Duodenal mucosa (tissue), 2 donors: ENCODE measurements at regions not wholly inside any gene's neighbourhood (a gene's known extent, or its start where the extent isn't known, plus 50 kb on each side); places are given as distances from the start of the nearest gene placed in this dataset.
"Not testable (repeated sequence)": the region's sequence is repeated elsewhere in the genome, so short reads cannot be mapped to it uniquely, and the experiment has no call there.

Experiments
- H3K27ac ChIP-seq: one replicate; pipeline ENCODE4 v1.7.0; 2013; ENCODE audit warnings: low read depth, low read length
- H3K27me3 ChIP-seq, 2 donors: one replicate each; pipeline ENCODE4 v1.7.0; 2013; ENCODE audit warnings: low read length in 2 of 2, control low read depth in 1 of 2; ENCODE audit not compliant: insufficient read depth in 2 of 2, control insufficient read depth in 1 of 2
- H3K36me3 ChIP-seq, 2 donors: one replicate each; pipeline ENCODE4 v1.7.0; 2013; ENCODE audit warnings: low read length in 2 of 2, control low read depth in 1 of 2; ENCODE audit not compliant: insufficient read depth in 2 of 2, control insufficient read depth in 1 of 2
- H3K4me1 ChIP-seq, 2 donors: one replicate each; pipeline ENCODE4 v1.7.0; 2013; ENCODE audit warnings: low read length in 2 of 2, control low read depth in 1 of 2; ENCODE audit not compliant: insufficient read depth in 2 of 2, control insufficient read depth in 1 of 2
- H3K4me3 ChIP-seq, 2 donors: one replicate each; pipeline ENCODE4 v1.7.0; 2013; ENCODE audit warnings: low read length in 2 of 2, low read depth in 1 of 2
- H3K9ac ChIP-seq, 2 donors: one replicate each; pipeline ENCODE4 v1.7.0; 2013; ENCODE audit warnings: low read length in 2 of 2, low read depth in 1 of 2
- H3K9me3 ChIP-seq, 2 donors: one replicate each; pipeline ENCODE4 v1.7.0; 2013; ENCODE audit warnings: low read length in 2 of 2, control low read depth in 1 of 2; ENCODE audit not compliant: control insufficient read depth in 1 of 2

GRCh38 chr1:65577982-65578381, 157.5 kb downstream of the LEPR start:
- not testable (repeated sequence) for H3K36me3 ChIP-seq, H3K9ac ChIP-seq, H3K4me3 ChIP-seq, H3K27ac ChIP-seq, H3K9me3 ChIP-seq, H3K4me1 ChIP-seq, H3K27me3 ChIP-seq

- H3K27ac ChIP-seq: no peak overlapping the region
- H3K4me3 ChIP-seq: no peak overlapping the region
- no peaks in the 10 kb centered on the region for H3K36me3 ChIP-seq
- no peak overlapping the region for H3K9ac ChIP-seq
- H3K4me1 ChIP-seq: no peaks in the 10 kb centered on the region
- no peaks in the 10 kb centered on the region for H3K27me3 ChIP-seq
- no peaks in the 10 kb centered on the region for H3K9me3 ChIP-seq
Measured at GRCh38 chr1:65581119-65581518, 160.7 kb downstream of the LEPR start.

GRCh38 chr1:65584399-65584798, 163.9 kb downstream of the LEPR start:
- Histone ChIP-seq H3K27me3 (no peaks in the 10 kb centered on the region), H3K9ac (no peak overlapping the region), H3K4me1 (no peaks in the 10 kb centered on the region), H3K27ac (no peak overlapping the region), H3K36me3 (no peaks in the 10 kb centered on the region), H3K9me3 (no peaks in the 10 kb centered on the region), H3K4me3 (no peak overlapping the region)

- Histone ChIP-seq H3K36me3 (no peaks in the 10 kb centered on the region), H3K9me3 (no peaks in the 10 kb centered on the region), H3K27ac (no peak overlapping the region), H3K4me1 (no peaks in the 10 kb centered on the region), H3K27me3 (no peaks in the 10 kb centered on the region), H3K9ac (no peak overlapping the region), H3K4me3 (no peak overlapping the region)
Measured at GRCh38 chr1:65590279-65590678, 169.8 kb downstream of the LEPR start.

- H3K27me3 ChIP-seq: no peaks in the 10 kb centered on the region
- no peaks in the 10 kb centered on the region for H3K36me3 ChIP-seq
- no peak overlapping the region for H3K9ac ChIP-seq
- no peak overlapping the region for H3K4me3 ChIP-seq
- H3K9me3 ChIP-seq: no peaks in the 10 kb centered on the region
- H3K27ac ChIP-seq: no peak overlapping the region
- no peaks in the 10 kb centered on the region for H3K4me1 ChIP-seq
Measured at GRCh38 chr1:65593516-65593915, 173.0 kb downstream of the LEPR start.

- Histone ChIP-seq H3K4me1 (no peaks in the 10 kb centered on the region), H3K9ac (no peak overlapping the region), H3K4me3 (no peak overlapping the region), H3K27ac (no peak overlapping the region), H3K27me3 (no peaks in the 10 kb centered on the region), H3K9me3 (no peaks in the 10 kb centered on the region), H3K36me3 (no peaks in the 10 kb centered on the region)
Measured at GRCh38 chr1:65595724-65596123, 175.3 kb downstream of the LEPR start.

GRCh38 chr1:65596768-65597167, 176.3 kb downstream of the LEPR start:
- Histone ChIP-seq H3K4me1 (no peaks in the 10 kb centered on the region), H3K27ac (no peak overlapping the region), H3K9me3 (no peaks in the 10 kb centered on the region), H3K9ac (no peak overlapping the region), H3K4me3 (no peak overlapping the region), H3K27me3 (no peaks in the 10 kb centered on the region), H3K36me3 (no peaks in the 10 kb centered on the region)

GRCh38 chr1:65605621-65606020, 185.2 kb downstream of the LEPR start:
- Histone ChIP-seq H3K36me3 (no peaks in the 10 kb centered on the region), H3K4me3 (no peak overlapping the region), H3K27ac (no peak overlapping the region), H3K4me1 (no peaks in the 10 kb centered on the region), H3K9ac (no peak overlapping the region), H3K9me3 (no peaks in the 10 kb centered on the region), H3K27me3 (no peaks in the 10 kb centered on the region)

GRCh38 chr1:65606426-65606825, 186.0 kb downstream of the LEPR start:
- no peaks in the 10 kb centered on the region for H3K4me1 ChIP-seq
- no peaks in the 10 kb centered on the region for H3K9me3 ChIP-seq
- no peak overlapping the region for H3K27ac ChIP-seq
- H3K27me3 ChIP-seq: no peaks in the 10 kb centered on the region
- H3K4me3 ChIP-seq: no peak overlapping the region
- H3K36me3 ChIP-seq: no peaks in the 10 kb centered on the region
- no peak overlapping the region for H3K9ac ChIP-seq

GRCh38 chr1:65613884-65614283, 178.8 kb upstream of the PDE4B start:
- Histone ChIP-seq H3K27me3 (no peaks in the 10 kb centered on the region), H3K4me3 (no peak overlapping the region), H3K4me1 (no peaks in the 10 kb centered on the region), H3K27ac (no peak overlapping the region), H3K9me3 (no peaks in the 10 kb centered on the region), H3K9ac (no peak overlapping the region), H3K36me3 (no peaks in the 10 kb centered on the region)

GRCh38 chr1:65615859-65616258, 176.8 kb upstream of the PDE4B start:
- Histone ChIP-seq H3K9me3 (no peaks in the 10 kb centered on the region), H3K9ac (no peak overlapping the region), H3K4me1 (no peaks in the 10 kb centered on the region), H3K4me3 (no peak overlapping the region), H3K27me3 (no peaks in the 10 kb centered on the region), H3K27ac (no peak overlapping the region), H3K36me3 (no peaks in the 10 kb centered on the region)
